CD4-positive, alpha-beta T cell (primary cell): ENCODE measurements at regions not wholly inside any gene's neighbourhood (a gene's known extent, or its start where the extent isn't known, plus 50 kb on each side); places are given as distances from the start of the nearest gene placed in this dataset.

Experiments
- ATAC-seq: fragments of 200-7000 bp; cut with Tn5 transposase; one replicate; pipeline ENCODE4 v1.10.0; 2022; ENCODE audit warnings: mild to moderate bottlenecking; ENCODE audit not compliant: poor library complexity
- CTCF ChIA-PET: fragments of 350-600 bp; sonication (Branson Sonifier 250); formaldehyde crosslinking; loops from one replicate; lab custom pipeline; 2021; ENCODE audit warnings: antibody characterized with exemption, inconsistent platforms; lab: Charles Lee
- POLR2A ChIA-PET: fragments of 350-600 bp; sonication (Branson Sonifier 250); formaldehyde crosslinking; loops from one replicate; lab custom pipeline; 2021; ENCODE audit warnings: antibody characterized with exemption, inconsistent platforms; lab: Charles Lee
- DNase-seq, 14 experiments: peaks; one replicate each; pipeline ENCODE4 v3.0.0-alpha.2; 2013 to 2020; ENCODE audit warnings: mixed read lengths in 2 of 14
- H3K27ac ChIP-seq, 2 donors: one replicate each; pipeline versions ENCODE4 v1.5.1 to v1.7.0; 2013; ENCODE audit warnings: low read length in 2 of 2, low read depth in 1 of 2, mild to moderate bottlenecking in 1 of 2
- H3K27me3 ChIP-seq, 2 experiments: 1 replicate in 1 of 2; 2 replicates in 1 of 2; pipeline versions ENCODE4 v1.6.1 to v1.7.0; 2013; ENCODE audit warnings: low read length in 2 of 2, control low read depth in 1 of 2, mild to moderate bottlenecking in 1 of 2, moderate library complexity in 1 of 2; ENCODE audit not compliant: insufficient read depth in 2 of 2, control insufficient read depth in 1 of 2
- H3K36me3 ChIP-seq: one replicate; pipeline ENCODE4 v1.6.1; 2013; ENCODE audit warnings: low read length, control low read depth; ENCODE audit not compliant: insufficient read depth
- H3K4me1 ChIP-seq: one replicate; pipeline ENCODE4 v1.6.1; 2013; ENCODE audit warnings: low read length, control low read depth; ENCODE audit not compliant: insufficient read depth
- H3K4me3 ChIP-seq: one replicate; pipeline ENCODE4 v1.5.1; 2013; ENCODE audit warnings: mild to moderate bottlenecking, low read length, moderate library complexity
- H3K9me3 ChIP-seq, 2 experiments: 1 replicate in 1 of 2; 2 replicates in 1 of 2; pipeline versions ENCODE4 v1.6.1 to v1.7.0; 2013; ENCODE audit warnings: low read length in 2 of 2, mild to moderate bottlenecking in 2 of 2, control low read depth in 1 of 2, moderate library complexity in 1 of 2; ENCODE audit not compliant: control insufficient read depth in 1 of 2, insufficient read depth in 1 of 2
- H3K27ac Mint-ChIP-seq: one replicate; pipeline ENCODE4 v1.8.0; 2020; ENCODE audit warnings: mixed read lengths
- H3K27me3 Mint-ChIP-seq: one replicate; pipeline ENCODE4 v1.8.0; 2021; ENCODE audit warnings: mixed read lengths
- H3K36me3 Mint-ChIP-seq: one replicate; pipeline ENCODE4 v1.8.0; 2021; ENCODE audit warnings: low read depth, mixed read lengths
- H3K4me1 Mint-ChIP-seq: one replicate; pipeline ENCODE4 v1.8.0; 2021; ENCODE audit warnings: low read depth, mixed read lengths
- H3K4me3 Mint-ChIP-seq: one replicate; pipeline ENCODE4 v1.8.0; 2020; ENCODE audit warnings: mild to moderate bottlenecking, mixed read lengths
- H3K9me3 Mint-ChIP-seq: one replicate; pipeline ENCODE4 v1.8.0; 2020; ENCODE audit warnings: mixed read lengths
- CTCF ChIP-seq: fragments of 200-600 bp; IDR thresholded peaks from one replicate; pipeline ENCODE4 v1.8.0; 2022; ENCODE audit warnings: antibody characterized with exemption, mild to moderate bottlenecking
- intact Hi-C, 2 experiments: fragments of 100-400 bp; cut with DNase I in 1 of 2; cut with micrococcal nuclease in 1 of 2; formaldehyde crosslinking; loops; one replicate each; pipeline versions ENCODE4 v1.15.1 to v1.9.0; 2023 to 2025; cut with DNase I, micrococcal nuclease

DNA sequence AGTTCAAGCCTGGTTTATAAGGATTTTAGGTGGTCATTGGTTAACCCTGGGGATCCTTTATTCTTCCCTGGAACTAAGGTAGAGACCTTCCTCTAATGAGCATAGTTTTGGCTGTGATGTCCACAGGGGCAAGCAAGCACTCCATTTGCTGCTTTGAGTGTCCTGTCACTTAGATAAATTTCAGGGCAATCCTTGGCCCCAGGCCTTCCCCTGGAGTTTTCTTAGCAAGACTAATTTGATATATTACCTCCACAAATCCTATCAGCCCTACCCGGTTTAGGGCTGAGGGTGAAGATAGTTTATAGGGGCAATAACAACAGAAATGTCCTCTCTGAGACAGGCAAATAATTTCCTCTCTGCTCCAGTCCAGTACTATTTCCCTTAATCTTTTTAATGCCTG, 166.6 kb downstream of the CYYR1 start:
- Histone ChIP-seq H3K4me1 (no peaks in the 10 kb centered on the region), H3K9me3 (no peaks in the 10 kb centered on the region), H3K27ac (no peak overlapping the region), H3K36me3 (no peaks in the 10 kb centered on the region), H3K27me3 (no peaks in the 10 kb centered on the region), H3K4me3 (no peak overlapping the region)
- H3K36me3 Mint-ChIP-seq: no peaks in the 10 kb centered on the region
- no peak for TF ChIP-seq CTCF
- intact Hi-C loops: no loop called here
- no peak overlapping the region for H3K27ac Mint-ChIP-seq
- ChIA-PET CTCF (no interaction called here), POLR2A (no interaction called here)
- DNase-seq (no peak), ATAC-seq (no peak)
- H3K4me3 Mint-ChIP-seq: no peak overlapping the region
- H3K27me3 Mint-ChIP-seq: no peaks in the 10 kb centered on the region
- H3K9me3 Mint-ChIP-seq: no peaks in the 10 kb centered on the region
- no peaks in the 10 kb centered on the region for H3K4me1 Mint-ChIP-seq

DNA sequence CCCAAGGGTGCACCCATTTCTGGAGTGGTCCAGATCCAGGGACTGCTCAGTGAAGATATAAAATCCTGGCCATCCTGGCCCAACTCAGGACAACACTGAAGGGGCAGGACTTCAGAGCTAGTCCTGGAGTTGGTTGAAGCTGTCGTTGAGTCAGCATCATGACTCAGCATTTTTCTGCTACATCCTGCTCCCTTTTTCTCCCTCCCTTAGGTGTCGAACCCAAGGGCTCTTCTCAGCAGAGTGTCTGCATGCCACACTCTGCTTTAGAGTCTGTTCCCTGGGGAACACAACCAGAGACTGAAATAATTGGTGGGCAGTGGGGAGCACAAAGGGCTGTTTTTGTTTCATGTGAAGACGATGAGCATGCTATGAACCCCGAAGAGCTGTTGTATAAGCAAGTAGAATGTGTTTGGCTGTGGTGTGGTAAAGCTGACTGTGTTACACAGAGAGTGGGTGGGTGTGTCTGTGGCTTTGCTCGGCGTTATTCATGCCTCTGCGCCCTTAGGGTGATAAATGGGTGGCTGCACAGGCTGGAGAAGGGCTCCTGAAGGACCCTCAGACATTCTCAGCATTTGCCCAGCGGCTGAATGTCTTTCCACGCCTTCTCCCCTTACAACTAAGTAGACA, 167.2 kb downstream of the CYYR1 start:
- H3K27ac Mint-ChIP-seq: no peak overlapping the region
- intact Hi-C loops: no loop called here
- DNase-seq: peak in 1 of 14 experiments; percentile 11
- no peak overlapping the region for H3K4me3 Mint-ChIP-seq
- no peaks in the 10 kb centered on the region for H3K27me3 Mint-ChIP-seq
- H3K9me3 Mint-ChIP-seq: no peaks in the 10 kb centered on the region
- CTCF ChIA-PET: no interaction called here
- no peaks in the 10 kb centered on the region for H3K36me3 ChIP-seq
- no peak for ATAC-seq
- H3K4me1 ChIP-seq: no peaks in the 10 kb centered on the region
- POLR2A ChIA-PET: no interaction called here
- no peaks in the 10 kb centered on the region for H3K9me3 ChIP-seq
- no peaks in the 10 kb centered on the region for H3K4me1 Mint-ChIP-seq
- no peak for TF ChIP-seq CTCF
- H3K36me3 Mint-ChIP-seq: no peaks in the 10 kb centered on the region
- no peaks in the 10 kb centered on the region for H3K27me3 ChIP-seq
- no peak overlapping the region for H3K4me3 ChIP-seq
- no peak overlapping the region for H3K27ac ChIP-seq

DNA sequence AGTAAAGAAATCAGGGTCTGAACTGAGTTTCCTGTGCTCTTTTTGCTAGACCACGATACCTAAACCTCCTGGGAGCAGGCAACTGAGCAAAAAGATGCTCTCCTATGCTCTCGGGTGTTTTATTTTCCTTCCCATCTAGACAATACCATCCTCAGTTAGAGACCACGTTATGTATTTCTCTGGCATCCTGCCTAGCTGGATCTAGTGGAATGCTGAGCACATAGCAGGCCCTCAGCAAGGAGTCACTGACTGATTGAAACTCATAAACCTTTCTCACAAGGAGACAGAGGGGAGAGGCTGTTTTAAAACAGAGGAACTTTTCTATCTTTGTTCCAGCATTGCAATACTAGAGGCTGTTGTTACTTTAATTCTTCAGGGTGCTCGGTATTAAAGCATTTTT, 168.0 kb downstream of the CYYR1 start:
- ATAC-seq (no peak), DNase-seq (no peak)
- Histone ChIP-seq H3K4me3 (no peak overlapping the region), H3K36me3 (no peaks in the 10 kb centered on the region), H3K4me1 (no peaks in the 10 kb centered on the region), H3K27ac (no peak overlapping the region), H3K27me3 (no peaks in the 10 kb centered on the region), H3K9me3 (no peaks in the 10 kb centered on the region)
- H3K27ac Mint-ChIP-seq: no peak overlapping the region
- intact Hi-C loops: no loop called here
- ChIA-PET POLR2A (no interaction called here), CTCF (no interaction called here)
- no peaks in the 10 kb centered on the region for H3K36me3 Mint-ChIP-seq
- no peaks in the 10 kb centered on the region for H3K4me1 Mint-ChIP-seq
- no peaks in the 10 kb centered on the region for H3K9me3 Mint-ChIP-seq
- H3K27me3 Mint-ChIP-seq: no peaks in the 10 kb centered on the region
- no peak for TF ChIP-seq CTCF
- no peak overlapping the region for H3K4me3 Mint-ChIP-seq
